ENCODE measurements at regions not wholly inside any gene's neighbourhood (a gene's known extent, or its start where the extent isn't known, plus 50 kb on each side); places are given as distances from the start of the nearest gene placed in this dataset.

DNA sequence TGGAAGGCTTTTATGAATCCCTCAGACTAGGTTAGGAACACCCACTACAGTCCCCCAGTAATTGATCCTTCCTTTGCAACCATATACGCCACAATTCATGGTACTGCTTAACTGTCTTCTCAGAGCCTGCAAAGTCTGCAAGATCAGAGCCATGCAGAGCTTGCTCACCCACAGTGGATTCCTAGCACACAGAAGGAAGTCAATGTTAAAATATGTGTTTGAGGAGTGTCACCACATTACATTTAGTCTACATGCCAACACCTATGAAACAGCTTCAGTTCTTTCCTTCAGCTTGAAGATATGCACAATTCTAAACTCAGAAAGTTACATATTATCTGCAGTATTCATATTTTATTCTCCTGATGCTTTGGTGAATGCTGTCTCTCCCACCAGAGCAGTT, 138.5 kb downstream of the NDUFA12 start:
- Histone ChIP-seq H3K4me1 (ENCODE audit: control insufficient read depth in 1 of 2, insufficient read depth in 2 of 2, low read length in 2 of 2) (no peaks in the 10 kb centered on the region), H3K27ac (ENCODE audit: low read depth in 1 of 2, low read length in 2 of 2) (no peak overlapping the region), H3K9me3 (ENCODE audit: control insufficient read depth, low read length) (no peaks in the 10 kb centered on the region), H3K4me3 (ENCODE audit: low read length in 2 of 2) (no peak overlapping the region), H3K36me3 (ENCODE audit: control insufficient read depth in 1 of 2, insufficient read depth in 2 of 2, low read length in 1 of 2) (no peaks in the 10 kb centered on the region), H3K27me3 (ENCODE audit: control insufficient read depth in 1 of 2, insufficient read depth in 2 of 2, low read length in 1 of 2) (no peaks in the 10 kb centered on the region)
- intact Hi-C loops (cut with DNase I), result no loop called here
- ATAC-seq (ENCODE audit: low FRiP score) (no peak), DNase-seq (no peak)
- WGBS, 2 donors, result 92 to 96% methylated on average over 1 of the region's 1 CpG

DNA sequence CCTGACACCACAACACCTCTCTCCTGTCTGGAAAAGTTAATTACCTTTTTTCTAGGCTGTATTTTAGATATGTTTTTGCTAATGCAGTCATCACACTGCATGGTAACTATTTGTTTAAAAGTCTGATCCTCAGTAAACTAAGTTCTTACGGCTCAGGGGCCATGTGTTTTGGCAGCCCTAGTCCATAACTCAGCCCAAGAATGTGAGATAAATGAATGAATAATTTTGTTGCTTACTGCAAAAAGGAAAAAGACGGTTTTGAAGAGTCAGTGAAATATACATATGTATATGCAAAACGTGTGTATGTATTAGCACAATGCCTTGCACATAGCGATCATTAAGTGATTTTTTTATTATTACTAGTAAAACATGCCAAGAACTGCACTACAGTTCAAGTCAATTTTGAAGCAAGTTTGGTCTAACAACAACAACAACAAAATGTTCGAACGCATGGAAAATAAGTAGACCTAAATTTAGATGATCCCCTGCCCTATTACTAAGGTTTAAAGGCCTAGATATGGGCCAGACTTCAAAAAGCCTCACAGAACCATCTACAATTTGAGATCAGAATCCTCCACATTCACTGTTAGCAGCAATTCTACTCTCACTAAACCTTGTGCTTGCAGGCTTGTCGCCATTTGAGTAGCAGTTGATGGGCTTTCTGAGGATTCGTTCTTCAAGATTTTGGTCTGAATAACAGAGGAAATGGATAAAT, 140.0 kb downstream of the NDUFA12 start:
- Histone ChIP-seq H3K27ac (ENCODE audit: low read depth in 1 of 2, low read length in 2 of 2) (no peak overlapping the region), H3K4me3 (ENCODE audit: low read length in 2 of 2) (no peak overlapping the region), H3K9me3 (ENCODE audit: control insufficient read depth, low read length) (no peaks in the 10 kb centered on the region), H3K4me1 (ENCODE audit: control insufficient read depth in 1 of 2, insufficient read depth in 2 of 2, low read length in 2 of 2) (no peaks in the 10 kb centered on the region), H3K36me3 (ENCODE audit: control insufficient read depth in 1 of 2, insufficient read depth in 2 of 2, low read length in 1 of 2) (no peaks in the 10 kb centered on the region), H3K27me3 (ENCODE audit: control insufficient read depth in 1 of 2, insufficient read depth in 2 of 2, low read length in 1 of 2) (no peaks in the 10 kb centered on the region)
- intact Hi-C loops (cut with DNase I), result no loop called here
- DNase-seq, result no peak
- no peak for ATAC-seq (ENCODE audit: low FRiP score)
- WGBS, 2 donors, result 46 to 50% methylated on average over 8 of the region's 8 CpGs

GRCh38 chr12:94862421-94862820, 141.1 kb downstream of the NDUFA12 start:
- no peak for DNase-seq
- no peaks in the 10 kb centered on the region for H3K36me3 ChIP-seq (ENCODE audit: control insufficient read depth in 1 of 2, insufficient read depth in 2 of 2, low read length in 1 of 2)
- H3K27ac ChIP-seq (ENCODE audit: low read depth in 1 of 2, low read length in 2 of 2), result no peak overlapping the region
- WGBS, 2 donors, result 93 to 96% methylated on average over 3 of the region's 3 CpGs
- no peak overlapping the region for H3K4me3 ChIP-seq (ENCODE audit: low read length in 2 of 2)
- no peaks in the 10 kb centered on the region for H3K4me1 ChIP-seq (ENCODE audit: control insufficient read depth in 1 of 2, insufficient read depth in 2 of 2, low read length in 2 of 2)
- H3K27me3 ChIP-seq (ENCODE audit: control insufficient read depth in 1 of 2, insufficient read depth in 2 of 2, low read length in 1 of 2), result no peaks in the 10 kb centered on the region
- intact Hi-C loops (cut with DNase I), result no loop called here
- ATAC-seq (ENCODE audit: low FRiP score), result no peak
- no peaks in the 10 kb centered on the region for H3K9me3 ChIP-seq (ENCODE audit: control insufficient read depth, low read length)

GRCh38 chr12:94856324-94856723, 147.2 kb downstream of the NDUFA12 start:
- H3K9me3 ChIP-seq (ENCODE audit: control insufficient read depth, low read length), result no peaks in the 10 kb centered on the region
- H3K27ac ChIP-seq (ENCODE audit: low read depth in 1 of 2, low read length in 2 of 2), result no peak overlapping the region
- no peak for DNase-seq
- H3K4me3 ChIP-seq (ENCODE audit: low read length in 2 of 2), result no peak overlapping the region
- no peak for ATAC-seq (ENCODE audit: low FRiP score)
- H3K4me1 ChIP-seq (ENCODE audit: control insufficient read depth in 1 of 2, insufficient read depth in 2 of 2, low read length in 2 of 2), result no peaks in the 10 kb centered on the region
- no peaks in the 10 kb centered on the region for H3K36me3 ChIP-seq (ENCODE audit: control insufficient read depth in 1 of 2, insufficient read depth in 2 of 2, low read length in 1 of 2)
- no peaks in the 10 kb centered on the region for H3K27me3 ChIP-seq (ENCODE audit: control insufficient read depth in 1 of 2, insufficient read depth in 2 of 2, low read length in 1 of 2)
- WGBS, 2 donors, result 52 to 56% methylated on average over 2 of the region's 2 CpGs
- intact Hi-C loops (cut with DNase I), result no loop called here

- Histone ChIP-seq H3K27ac (ENCODE audit: low read depth in 1 of 2, low read length in 2 of 2) (no peak overlapping the region), H3K36me3 (ENCODE audit: control insufficient read depth in 1 of 2, insufficient read depth in 2 of 2, low read length in 1 of 2) (no peaks in the 10 kb centered on the region), H3K4me3 (ENCODE audit: low read length in 2 of 2) (no peak overlapping the region), H3K9me3 (ENCODE audit: control insufficient read depth, low read length) (no peaks in the 10 kb centered on the region), H3K27me3 (ENCODE audit: control insufficient read depth in 1 of 2, insufficient read depth in 2 of 2, low read length in 1 of 2) (no peaks in the 10 kb centered on the region), H3K4me1 (ENCODE audit: control insufficient read depth in 1 of 2, insufficient read depth in 2 of 2, low read length in 2 of 2) (no peaks in the 10 kb centered on the region)
- ATAC-seq (ENCODE audit: low FRiP score) (no peak), DNase-seq (no peak)
- 66 to 87% methylated on average over 6 of the region's 6 CpGs for WGBS, 2 donors
- intact Hi-C loops (cut with DNase I), result no loop called here
These were observed 147.6 kb downstream of the NDUFA12 start for GRCh38 chr12:94855853-94856252.

GRCh38 chr12:94851396-94852028, 152.0 kb downstream of the NDUFA12 start:
- ATAC-seq (ENCODE audit: low FRiP score) (no peak), DNase-seq (no peak)
- Histone ChIP-seq H3K36me3 (ENCODE audit: control insufficient read depth in 1 of 2, insufficient read depth in 2 of 2, low read length in 1 of 2) (no peaks in the 10 kb centered on the region), H3K27ac (ENCODE audit: low read depth in 1 of 2, low read length in 2 of 2) (no peak overlapping the region), H3K4me3 (ENCODE audit: low read length in 2 of 2) (no peak overlapping the region), H3K27me3 (ENCODE audit: control insufficient read depth in 1 of 2, insufficient read depth in 2 of 2, low read length in 1 of 2) (no peaks in the 10 kb centered on the region), H3K4me1 (ENCODE audit: control insufficient read depth in 1 of 2, insufficient read depth in 2 of 2, low read length in 2 of 2) (no peaks in the 10 kb centered on the region), H3K9me3 (ENCODE audit: control insufficient read depth, low read length) (no peaks in the 10 kb centered on the region)
- 82 to 84% methylated on average over 2 of the region's 2 CpGs for WGBS, 2 donors
- intact Hi-C loops (cut with DNase I), result no loop called here

- Histone ChIP-seq H3K27me3 (ENCODE audit: control insufficient read depth in 1 of 2, insufficient read depth in 2 of 2, low read length in 1 of 2) (no peaks in the 10 kb centered on the region), H3K4me3 (ENCODE audit: low read length in 2 of 2) (no peak overlapping the region), H3K27ac (ENCODE audit: low read depth in 1 of 2, low read length in 2 of 2) (no peak overlapping the region), H3K9me3 (ENCODE audit: control insufficient read depth, low read length) (no peaks in the 10 kb centered on the region), H3K4me1 (ENCODE audit: control insufficient read depth in 1 of 2, insufficient read depth in 2 of 2, low read length in 2 of 2) (no peaks in the 10 kb centered on the region), H3K36me3 (ENCODE audit: control insufficient read depth in 1 of 2, insufficient read depth in 2 of 2, low read length in 1 of 2) (no peaks in the 10 kb centered on the region)
- ATAC-seq (ENCODE audit: low FRiP score) (no peak), DNase-seq (no peak)
- intact Hi-C loops (cut with DNase I), result no loop called here
- 80 to 81% methylated on average over 5 of the region's 5 CpGs for WGBS, 2 donors
These were observed 154.0 kb downstream of the NDUFA12 start for GRCh38 chr12:94849411-94849976.

DNA sequence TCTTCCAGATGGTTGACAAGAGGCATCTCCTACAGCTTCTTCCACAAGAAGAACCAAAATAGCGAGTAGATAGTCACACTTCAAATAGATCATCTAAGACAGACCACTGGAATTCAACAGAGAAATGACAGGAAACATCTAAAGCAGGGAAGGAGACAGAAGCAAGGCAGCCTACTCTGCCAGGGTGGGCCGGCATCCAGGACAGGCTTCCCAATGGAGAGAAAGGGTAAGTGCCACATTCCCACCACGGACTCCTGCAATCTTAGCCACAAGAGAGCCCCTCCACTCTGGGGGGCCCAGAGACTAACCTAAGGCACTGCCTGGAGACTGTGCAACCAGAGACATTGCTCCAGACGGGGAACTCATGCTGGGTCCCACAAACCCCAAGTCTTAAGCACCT, 154.5 kb downstream of the NDUFA12 start:
- H3K4me1 ChIP-seq (ENCODE audit: control insufficient read depth in 1 of 2, insufficient read depth in 2 of 2, low read length in 2 of 2), result no peaks in the 10 kb centered on the region
- WGBS, 2 donors, result 88% methylated on average over 4 of the region's 4 CpGs
- H3K4me3 ChIP-seq (ENCODE audit: low read length in 2 of 2), result no peak overlapping the region
- H3K27me3 ChIP-seq (ENCODE audit: control insufficient read depth in 1 of 2, insufficient read depth in 2 of 2, low read length in 1 of 2), result no peaks in the 10 kb centered on the region
- intact Hi-C loops (cut with DNase I), result no loop called here
- ATAC-seq (ENCODE audit: low FRiP score), result no peak
- H3K27ac ChIP-seq (ENCODE audit: low read depth in 1 of 2, low read length in 2 of 2), result no peak overlapping the region
- H3K36me3 ChIP-seq (ENCODE audit: control insufficient read depth in 1 of 2, insufficient read depth in 2 of 2, low read length in 1 of 2), result no peaks in the 10 kb centered on the region
- DNase-seq, result no peak
- H3K9me3 ChIP-seq (ENCODE audit: control insufficient read depth, low read length), result no peaks in the 10 kb centered on the region

DNA sequence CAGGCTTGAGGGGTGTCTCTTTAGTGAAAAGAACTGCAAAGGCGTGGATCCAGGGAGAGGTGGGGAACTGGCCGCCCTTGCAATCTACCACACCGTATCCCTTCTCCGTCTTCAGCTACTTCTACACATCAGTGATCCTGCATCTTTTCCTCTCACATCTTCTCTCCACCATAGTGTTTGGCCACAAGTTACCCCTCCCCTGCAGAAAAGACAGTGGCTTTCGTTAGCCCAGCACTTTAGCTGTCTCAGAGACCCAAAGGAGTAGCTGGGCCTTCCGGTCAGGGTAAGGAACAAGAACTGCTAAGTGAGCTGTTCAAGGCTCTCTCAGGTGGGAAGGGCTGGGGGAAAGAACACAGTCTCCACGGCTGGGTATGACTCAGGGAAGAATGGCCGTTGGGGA, 158.4 kb downstream of the NDUFA12 start:
- DNase-seq (no peak), ATAC-seq (ENCODE audit: low FRiP score) (no peak)
- Histone ChIP-seq H3K27ac (ENCODE audit: low read depth in 1 of 2, low read length in 2 of 2) (no peak overlapping the region), H3K36me3 (ENCODE audit: control insufficient read depth in 1 of 2, insufficient read depth in 2 of 2, low read length in 1 of 2) (no peaks in the 10 kb centered on the region), H3K9me3 (ENCODE audit: control insufficient read depth, low read length) (no peaks in the 10 kb centered on the region), H3K4me1 (ENCODE audit: control insufficient read depth in 1 of 2, insufficient read depth in 2 of 2, low read length in 2 of 2) (no peaks in the 10 kb centered on the region), H3K4me3 (ENCODE audit: low read length in 2 of 2) (no peak overlapping the region), H3K27me3 (ENCODE audit: control insufficient read depth in 1 of 2, insufficient read depth in 2 of 2, low read length in 1 of 2) (no peaks in the 10 kb centered on the region)
- 80 to 89% methylated on average over 8 of the region's 8 CpGs for WGBS, 2 donors
- intact Hi-C loops (cut with DNase I), result no loop called here
